ENCODE measurements at regions not wholly inside any gene's neighbourhood (a gene's known extent, or its start where the extent isn't known, plus 50 kb on each side); places are given as distances from the start of the nearest gene placed in this dataset.

DNA sequence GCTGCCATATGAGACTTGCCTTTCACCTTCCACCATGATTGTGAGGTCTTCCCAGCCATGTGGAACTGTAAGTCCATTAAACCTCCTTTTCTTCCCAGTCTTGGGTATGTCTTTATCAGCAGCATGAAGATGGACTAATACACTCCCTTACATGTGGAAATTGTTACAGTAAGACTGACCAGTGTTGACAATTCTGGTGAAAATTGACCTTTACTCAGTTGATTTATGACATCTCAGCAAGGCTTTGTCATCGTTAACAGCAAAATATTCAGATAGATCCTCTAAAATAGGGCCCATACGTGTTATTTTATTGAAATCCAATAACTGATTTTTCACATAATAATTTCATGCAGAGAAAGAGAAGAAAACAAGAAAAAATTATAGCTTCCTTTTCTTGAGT lies 377.9 kb upstream of the SEMA3C start:
- TF ChIP-seq, protein P1, sequence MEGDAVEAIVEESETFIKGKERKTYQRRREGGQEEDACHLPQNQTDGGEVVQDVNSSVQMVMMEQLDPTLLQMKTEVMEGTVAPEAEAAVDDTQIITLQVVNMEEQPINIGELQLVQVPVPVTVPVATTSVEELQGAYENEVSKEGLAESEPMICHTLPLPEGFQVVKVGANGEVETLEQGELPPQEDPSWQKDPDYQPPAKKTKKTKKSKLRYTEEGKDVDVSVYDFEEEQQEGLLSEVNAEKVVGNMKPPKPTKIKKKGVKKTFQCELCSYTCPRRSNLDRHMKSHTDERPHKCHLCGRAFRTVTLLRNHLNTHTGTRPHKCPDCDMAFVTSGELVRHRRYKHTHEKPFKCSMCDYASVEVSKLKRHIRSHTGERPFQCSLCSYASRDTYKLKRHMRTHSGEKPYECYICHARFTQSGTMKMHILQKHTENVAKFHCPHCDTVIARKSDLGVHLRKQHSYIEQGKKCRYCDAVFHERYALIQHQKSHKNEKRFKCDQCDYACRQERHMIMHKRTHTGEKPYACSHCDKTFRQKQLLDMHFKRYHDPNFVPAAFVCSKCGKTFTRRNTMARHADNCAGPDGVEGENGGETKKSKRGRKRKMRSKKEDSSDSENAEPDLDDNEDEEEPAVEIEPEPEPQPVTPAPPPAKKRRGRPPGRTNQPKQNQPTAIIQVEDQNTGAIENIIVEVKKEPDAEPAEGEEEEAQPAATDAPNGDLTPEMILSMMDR (conservative IDR thresholded peaks at IDR 0.05; ENCODE audit: low read length), result no peak
- no peak for TF ChIP-seq EZH2phosphoT487 (IDR thresholded peaks at IDR 0.05; ENCODE audit: borderline replicate concordance)
